Medulla oblongata (tissue), 1 donor: ENCODE measurements at regions not wholly inside any gene's neighbourhood (a gene's known extent, or its start where the extent isn't known, plus 50 kb on each side); places are given as distances from the start of the nearest gene placed in this dataset.
"Not testable (repeated sequence)": the region's sequence is repeated elsewhere in the genome, so short reads cannot be mapped to it uniquely, and the experiment has no call there.

Experiments used
- DNase-seq: peaks from one replicate; pipeline ENCODE4 v3.0.0-alpha.2; 2015; ENCODE audit errors: extremely low spot score

DNA sequence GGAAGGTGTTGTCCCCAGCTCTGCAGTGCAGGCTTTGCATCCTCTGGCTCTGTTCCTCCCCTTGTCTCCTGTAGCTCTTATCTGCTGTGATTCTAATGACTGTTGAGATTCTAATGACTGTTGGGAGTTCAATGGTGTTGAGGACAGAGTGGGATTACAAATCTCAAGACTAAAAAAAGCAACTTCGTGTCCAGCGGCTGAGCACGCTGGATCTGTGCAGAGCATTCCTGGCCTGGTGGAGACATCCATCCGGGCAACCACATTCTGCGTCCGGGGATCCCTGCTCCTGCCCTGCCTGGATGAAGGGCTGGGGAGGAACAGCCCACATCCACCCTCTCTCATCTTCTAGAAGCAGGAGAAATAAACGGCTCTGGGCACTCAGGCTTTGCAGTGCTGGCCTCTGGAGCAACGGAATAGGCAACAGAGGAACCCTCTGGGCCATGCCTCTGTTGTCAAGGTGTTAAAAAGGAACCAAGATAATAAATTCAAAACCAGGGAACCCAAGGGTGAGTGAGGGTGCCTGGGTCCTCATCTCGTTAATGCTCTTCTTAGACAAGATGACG is 106.7 kb upstream of the ASB18 start:
- peak; percentile 42 for DNase-seq

DNA sequence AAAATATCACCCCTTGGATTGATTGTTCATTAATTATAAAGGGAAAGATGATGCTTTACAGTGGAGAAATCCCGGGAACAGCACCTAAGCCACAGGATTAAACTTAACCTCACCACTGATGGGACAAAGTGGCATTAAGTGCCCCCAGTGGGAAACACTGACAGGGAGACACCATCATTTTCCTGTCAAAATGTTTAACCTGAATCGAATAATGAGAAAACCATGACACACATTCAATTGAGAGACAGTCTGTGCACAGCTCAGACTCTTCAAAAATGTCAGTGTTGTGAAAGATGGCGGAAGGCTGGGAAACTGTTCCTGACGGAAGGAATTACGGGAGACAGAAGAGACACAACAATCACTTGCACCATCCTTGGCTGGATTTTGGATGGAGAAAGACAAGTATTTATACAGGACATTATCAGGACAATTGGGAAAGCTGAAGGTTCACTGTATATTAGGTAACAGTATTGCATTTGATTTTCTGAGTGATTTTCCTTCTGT is 111.8 kb upstream of the ASB18 start:
- DNase-seq, result no peak

DNA sequence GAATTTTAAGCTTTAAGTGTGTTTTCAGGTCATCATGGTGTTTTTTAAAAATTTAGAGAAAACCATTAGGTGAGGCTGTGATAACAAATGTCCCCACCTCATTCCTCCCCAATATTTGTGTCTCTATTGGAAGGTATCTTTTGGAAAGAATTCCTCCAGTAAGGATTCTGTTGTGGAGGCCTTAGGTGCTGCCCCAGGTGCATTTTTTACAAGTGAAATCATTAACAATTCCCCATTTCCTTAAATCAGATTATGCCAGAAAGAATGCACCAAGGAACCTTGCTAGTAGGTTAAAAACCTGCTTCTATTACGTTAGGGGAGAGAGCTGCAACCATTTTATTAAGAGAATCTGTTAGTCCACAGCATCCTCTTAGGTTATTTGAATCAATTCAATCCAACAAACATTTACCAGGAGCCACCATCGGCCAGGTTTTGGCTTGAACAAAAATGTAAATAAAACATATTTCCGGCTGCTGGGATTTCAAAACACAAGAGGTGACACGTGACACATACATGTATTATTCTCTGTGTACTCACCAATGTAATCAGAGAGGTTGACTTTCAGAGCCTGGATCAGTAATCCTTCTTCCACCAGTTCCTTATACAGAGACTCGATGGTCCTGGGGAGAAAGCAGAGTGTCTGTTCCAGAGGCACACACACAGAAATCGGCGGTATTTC is 112.5 kb upstream of the ASB18 start:
- DNase-seq, result no peak

DNA sequence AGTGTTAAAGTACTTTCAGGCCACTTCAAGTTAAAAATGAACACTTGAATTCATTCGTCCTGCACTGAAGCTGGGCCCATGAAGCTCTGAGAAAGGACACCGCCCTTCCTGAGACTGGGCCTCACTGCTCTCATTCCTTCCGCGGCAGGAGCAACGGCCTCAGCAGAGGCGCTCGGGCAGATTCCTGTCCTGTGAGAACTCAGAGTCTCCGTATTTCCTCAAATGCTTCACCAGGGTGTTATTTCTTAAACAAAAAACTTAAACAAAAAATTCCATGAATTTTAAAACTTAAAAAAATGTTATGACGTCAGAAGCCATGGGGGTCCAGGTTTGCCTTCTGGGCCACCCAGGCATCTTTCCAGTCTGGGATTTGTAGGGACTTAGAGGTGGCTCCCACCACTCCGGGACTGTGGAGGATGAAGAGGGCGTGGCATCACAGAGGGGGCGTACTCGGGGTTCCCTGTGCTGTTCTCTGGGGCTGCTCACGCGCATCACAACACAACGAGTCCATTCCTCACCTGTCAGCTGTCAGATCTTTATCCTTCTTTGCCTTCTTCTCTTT is 115.9 kb upstream of the ASB18 start:
- DNase-seq, result no peak

DNA sequence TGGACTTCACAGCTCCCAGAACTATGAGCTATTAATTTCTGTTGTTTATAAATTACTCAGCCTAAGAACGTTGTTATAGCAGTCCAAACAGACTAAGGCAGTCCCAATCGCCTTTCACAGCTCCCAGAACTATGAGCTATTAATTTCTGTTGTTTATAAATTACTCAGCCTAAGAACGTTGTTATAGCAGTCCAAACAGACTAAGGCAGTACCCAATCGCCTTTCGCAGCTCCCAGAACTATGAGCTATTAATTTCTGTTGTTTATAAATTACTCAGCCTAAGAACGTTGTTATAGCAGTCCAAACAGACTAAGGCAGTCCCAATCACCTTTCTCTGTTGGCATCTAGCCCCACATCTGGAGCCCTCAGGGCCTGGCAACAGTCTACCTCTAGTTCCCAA is 117.0 kb upstream of the ASB18 start:
- DNase-seq, result not testable (repeated sequence)

DNA sequence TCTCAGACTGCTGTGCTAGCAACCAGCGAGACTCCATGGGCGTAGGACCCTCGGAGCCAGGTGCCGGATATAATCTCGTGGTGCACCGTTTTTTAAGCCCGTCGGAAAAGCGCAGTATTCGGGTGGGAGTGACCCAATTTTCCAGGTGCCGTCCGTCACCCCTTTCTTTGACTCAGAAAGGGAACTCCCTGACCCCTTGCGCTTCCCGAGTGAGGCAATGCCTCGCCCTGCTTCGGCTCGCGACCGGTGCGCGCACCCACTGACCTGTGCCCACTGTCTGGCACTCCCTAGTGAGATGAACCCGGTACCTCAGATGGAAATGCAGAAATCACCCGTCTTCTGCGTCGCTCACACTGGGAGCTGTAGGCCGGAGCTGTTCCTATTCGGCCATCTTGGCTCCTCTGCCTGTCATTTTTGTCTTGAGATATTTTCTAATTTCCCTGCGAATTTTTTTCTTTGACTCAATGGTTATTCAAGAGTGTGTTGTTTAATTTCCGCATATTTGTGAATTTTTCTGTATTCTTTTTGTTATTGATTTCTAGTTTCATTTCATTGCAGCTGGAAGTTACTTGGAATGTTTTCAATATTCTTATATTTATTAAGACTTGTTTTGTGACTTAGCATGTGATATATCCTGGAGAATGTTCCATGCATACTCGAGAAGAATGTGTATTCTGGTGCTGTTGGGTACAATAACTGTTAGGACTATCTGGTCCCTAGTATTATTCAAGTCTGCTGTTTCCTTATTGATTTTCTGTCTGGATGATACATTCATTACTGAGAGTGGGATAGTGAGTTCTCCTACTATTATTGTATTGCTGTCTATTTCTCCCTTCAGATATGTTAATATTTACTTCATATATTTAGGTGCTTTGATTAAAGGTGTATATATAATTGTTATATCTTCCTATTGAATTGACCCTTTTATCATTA is 125.3 kb upstream of the ASB18 start:
- not testable (repeated sequence) for DNase-seq

DNA sequence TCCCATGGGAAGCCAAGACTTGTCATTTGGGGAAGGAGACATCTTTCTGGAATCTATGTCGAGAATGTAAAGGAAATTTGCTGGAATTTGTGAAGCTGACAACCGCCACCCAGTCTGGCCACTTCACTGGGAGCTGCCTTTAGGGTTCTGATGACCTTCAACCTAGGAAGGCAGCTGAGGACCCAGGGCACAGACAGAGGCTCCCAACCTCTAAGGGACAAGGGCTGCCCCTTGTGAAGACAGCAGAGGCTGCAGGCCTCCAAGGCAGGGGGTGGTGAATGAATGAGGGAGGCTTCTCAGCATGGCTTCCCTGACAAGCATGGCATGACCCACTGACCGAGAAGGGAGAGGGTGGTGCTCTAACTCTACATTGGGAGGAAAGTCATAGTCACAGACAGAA is 128.9 kb upstream of the ASB18 start:
- DNase-seq, result no peak

DNA sequence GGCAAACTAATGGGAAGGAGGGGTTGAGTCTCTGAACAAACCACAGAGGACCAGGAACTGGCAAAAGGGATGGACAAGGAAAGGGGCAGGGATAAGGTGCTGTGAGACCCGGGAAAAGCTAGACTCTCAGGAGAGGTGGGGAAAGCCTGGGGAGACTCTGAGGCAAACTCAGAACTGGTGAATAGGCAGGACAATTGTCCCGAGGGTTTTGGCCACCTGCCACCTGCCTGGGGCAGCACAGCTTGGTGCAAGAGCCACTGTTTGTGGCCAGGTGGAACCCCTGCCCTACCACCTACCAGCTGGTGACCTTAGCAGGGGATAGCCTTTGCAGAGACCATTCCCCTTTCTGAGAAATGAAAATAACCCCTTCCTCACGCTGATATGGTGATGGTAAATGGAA is 129.4 kb upstream of the ASB18 start:
- no peak for DNase-seq

DNA sequence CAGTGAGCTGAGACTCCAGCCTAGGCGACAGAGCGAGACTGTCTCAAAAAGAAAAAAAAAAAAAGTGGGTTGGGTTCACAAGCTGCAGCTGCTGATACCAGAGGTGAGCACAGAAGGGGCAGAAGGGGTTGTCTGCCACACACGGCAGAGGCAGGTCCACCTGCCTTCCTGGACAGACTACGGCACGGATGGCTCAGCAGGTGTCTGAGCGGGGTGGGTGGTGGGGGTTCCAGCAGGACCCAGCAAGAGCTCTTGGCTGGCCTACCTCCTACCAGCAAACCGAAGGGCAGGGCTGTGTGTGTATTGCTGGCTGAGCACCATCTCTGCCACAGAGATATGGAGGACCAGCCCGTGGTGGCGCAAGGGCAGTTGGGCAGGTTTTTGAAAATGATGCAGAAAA is 130.4 kb upstream of the ASB18 start:
- no peak for DNase-seq

DNA sequence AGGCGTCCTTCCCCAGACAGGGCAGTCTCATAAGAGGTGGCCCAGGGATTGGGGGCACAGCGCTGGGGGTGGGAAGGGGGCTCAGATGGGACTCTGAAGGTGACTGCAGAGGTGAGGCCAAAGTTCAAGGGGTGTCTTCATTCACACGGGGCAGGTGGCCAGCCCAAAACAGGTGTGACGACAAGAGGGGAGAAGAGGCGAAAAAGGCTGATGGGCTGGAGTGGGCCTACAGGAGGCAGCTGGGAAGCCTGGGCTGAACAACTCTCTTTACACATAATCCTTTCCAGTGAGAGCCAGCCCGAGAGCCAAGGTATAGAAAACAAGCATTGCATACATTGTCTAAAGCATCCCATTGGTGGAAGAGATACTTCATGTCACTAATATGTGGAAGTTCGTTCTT is 130.9 kb upstream of the ASB18 start:
- no peak for DNase-seq

DNA sequence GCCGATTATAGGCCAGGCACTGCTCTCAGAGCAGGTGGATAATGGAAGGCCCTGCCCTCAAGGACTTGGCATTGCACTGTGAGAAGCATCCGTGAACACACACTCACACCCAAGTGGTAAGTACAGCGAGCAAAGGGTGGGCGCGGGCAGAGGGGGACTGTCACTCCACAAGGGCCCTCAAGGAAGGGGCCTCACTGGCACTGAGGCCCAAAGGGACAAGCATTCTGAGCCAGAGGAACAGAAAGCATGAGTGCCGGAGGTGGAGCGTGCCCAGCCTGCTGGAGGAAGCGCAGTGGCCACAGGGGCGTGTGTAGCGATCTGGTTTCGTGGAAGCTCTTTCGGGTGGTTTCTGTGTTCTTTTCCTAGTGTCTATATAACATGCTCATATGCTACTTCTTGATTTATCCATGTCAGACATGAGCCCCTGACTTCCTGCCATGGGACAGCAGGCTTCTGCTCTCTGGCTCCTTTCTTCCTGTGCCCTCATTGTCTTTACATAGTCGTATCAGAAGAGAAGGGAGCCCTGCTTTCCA is 132.7 kb upstream of the ASB18 start:
- no peak for DNase-seq

DNA sequence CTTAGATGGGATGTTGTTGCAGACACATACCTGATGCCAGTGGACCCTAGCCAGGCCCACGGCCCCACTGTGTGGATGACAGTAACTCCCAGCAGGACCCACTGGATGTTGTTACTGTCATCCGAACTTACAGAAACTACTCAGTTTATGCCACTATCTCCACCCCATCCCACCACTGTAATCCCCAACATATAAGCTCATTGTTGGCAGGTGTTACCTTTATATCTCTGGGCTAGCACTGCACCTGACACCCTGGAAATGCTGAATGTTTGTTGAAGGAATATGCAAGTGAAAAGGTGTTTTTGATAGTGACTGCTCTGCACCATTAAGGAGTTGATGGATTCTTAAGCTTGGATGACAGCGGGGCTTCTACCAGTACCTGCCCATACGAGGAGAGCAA is 133.5 kb upstream of the ASB18 start:
- no peak for DNase-seq

DNA sequence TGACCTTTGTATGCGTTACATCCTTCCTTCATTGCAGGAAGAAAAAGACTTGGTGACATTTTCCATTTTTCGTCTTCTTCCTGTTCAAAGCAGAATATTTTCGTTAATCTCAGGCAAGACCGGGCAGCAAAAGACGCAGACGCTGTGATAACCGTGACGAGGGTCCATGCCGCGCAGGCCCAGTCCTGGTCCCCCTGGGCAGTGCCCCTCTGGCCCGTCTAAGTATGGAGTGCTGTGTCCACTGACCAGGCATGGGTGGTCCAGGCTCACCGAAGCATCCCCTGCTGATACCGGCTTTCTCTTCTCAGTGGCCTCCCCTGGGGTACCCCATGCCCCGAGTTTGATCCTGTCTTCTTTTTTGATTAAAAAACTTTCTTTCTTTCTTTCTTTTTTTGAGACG is 135.2 kb upstream of the ASB18 start:
- no peak for DNase-seq

DNA sequence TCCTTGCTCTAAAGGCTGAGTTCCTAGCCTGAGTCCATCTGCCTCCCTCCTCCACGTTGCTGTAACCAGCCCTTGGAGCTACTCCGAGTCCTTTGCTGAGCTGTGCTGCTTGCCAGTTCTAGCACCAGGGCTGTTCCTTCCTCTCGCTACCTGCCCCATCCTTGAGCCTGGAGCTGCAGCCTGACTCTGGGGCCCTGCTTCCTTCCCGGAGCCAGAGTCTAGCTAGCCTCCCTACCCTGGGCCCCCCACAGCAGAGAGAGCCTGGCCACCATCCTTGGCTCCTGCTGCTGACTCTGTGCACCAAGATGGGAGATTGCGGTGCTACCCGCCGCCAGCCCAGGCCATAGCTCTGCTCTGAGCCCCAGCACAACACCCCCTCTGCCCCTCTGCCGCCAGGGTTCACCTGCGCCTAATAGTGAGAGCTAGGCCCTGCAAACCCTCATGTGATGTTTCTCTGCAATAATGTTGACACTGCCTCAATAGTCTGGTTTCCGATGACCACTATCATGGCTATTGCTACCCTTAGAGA is 135.9 kb upstream of the ASB18 start:
- DNase-seq, result no peak

DNA sequence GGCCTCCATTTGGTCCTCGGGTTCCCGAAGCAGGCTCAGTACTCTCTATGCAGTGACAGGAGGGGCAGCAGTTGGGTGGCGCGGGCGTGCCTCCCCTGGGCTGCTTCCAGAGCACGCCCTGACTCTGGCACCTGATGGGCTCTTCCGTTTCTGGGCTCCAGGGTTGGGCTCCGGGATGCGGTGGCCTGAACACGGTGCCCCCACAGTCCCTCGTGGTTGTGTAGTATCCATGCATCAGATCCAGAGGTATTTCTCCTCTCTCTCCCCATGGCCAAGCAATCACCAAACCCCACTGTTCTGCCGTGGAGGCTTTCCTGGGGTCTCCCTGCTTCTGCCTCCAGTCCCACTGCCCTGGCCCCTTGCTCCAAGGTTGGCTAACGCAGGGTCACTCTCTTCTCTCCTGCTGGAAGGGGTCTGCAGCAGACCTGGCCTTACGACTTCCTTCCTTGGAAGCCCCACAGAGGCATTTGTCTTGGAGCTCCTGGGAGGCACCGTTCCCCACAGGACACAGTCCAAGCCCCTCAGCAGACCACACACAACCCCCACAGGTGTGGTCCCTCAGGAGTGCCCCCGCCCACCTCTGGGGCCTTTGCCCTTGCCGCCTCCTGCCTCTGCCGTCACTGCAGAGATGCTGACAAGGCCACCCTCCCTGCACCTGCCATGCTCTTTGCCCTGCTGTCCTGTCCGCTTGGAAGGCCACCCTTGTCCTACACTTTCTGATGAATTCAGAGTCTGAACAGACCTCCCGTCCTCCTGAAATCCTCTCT is 136.6 kb upstream of the ASB18 start:
- DNase-seq, result no peak

DNA sequence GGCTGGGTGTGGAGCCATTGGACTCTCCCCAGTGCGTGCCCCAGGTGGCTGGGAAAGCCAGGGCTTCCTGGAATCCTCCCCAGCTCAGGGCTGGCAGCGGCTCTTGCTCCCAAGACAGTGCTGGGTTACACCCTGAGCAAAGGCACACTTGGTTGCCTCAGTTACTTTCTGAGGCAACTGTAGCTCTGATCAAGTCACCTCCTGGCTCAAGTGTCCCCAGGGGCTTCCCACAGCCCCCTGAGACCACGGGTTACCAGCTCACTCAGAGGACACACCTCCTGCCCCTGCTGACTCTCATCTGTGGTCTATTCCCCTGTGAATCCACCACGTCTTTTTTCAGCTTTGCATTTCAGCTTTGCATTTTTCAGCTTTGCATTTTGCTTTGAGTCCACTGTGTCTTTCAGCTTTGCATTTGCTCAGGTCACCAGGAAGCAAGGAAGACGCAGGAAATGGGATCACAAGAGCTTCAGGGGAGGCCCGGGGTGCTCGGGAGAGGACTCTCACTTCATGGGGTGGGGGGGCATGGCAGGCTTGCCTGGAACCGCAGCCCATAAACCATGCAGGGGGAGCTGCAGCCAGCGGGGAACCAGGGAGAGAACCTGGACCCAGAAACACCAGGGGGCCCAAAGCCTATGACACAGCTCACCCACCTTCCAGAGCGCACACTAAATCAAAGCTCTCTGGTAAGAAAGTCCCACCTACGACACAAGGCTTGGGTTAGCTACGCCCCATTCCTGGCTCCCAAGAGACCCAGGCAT is 138.0 kb upstream of the ASB18 start:
- peak; percentile 10 for DNase-seq

DNA sequence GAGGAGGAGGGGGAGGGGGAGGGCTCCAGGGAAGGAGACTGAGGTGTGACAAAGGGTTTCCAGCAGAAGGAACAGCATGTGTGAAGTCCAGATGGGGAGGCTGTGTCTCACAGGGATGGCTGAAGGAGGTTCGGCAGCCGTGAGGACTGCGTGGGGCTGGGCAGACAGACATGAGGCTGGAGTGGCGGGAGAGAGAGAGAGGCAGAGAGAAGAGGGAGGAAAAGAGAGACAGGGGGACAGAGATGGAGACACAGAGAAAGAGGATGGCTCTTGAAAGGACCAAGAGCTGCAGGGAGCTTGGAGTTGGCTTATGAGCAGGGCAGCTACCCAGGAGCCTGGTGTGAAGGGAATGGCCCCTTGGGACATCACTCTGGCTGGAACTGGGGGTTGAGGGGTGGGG is 138.9 kb upstream of the ASB18 start:
- no peak for DNase-seq

DNA sequence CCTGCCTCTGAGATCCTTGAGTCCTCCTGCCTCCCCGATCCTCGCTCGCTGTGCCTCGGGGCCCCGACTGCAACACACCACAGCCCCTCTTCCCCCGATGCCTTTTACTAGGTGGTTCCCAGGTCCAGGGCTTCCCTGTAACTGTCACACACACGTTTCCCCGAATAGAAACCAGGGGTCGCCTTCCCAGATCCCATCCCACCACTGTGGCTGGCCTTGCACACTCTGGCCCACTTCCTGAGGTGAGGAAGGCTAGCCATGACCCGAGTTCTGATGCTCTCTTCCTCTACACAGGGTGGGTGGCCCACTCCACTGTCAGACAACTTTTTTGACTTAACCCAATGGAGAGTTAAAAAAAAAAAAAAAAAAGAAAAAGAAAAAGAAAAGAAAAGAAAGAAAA is 139.6 kb upstream of the ASB18 start:
- DNase-seq, result no peak

DNA sequence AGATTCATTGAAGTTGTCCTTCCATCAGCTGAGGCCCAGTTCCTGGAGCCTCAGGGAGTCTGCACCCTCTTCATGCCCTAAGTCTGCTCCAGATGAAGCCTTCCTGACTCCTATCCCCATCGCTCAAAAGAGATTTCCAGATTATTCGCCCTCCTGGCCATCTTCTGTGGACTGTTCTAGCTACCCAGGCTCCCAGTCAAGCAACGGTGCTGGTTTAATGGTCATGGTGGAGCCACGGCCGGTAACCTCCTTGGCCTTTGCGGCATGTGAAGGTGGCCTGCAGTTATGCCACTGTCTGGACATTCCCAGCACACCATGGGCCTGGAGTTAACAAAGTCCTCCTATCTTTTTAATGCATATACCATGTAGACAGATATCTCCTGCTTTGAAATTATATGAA is 140.1 kb upstream of the ASB18 start:
- DNase-seq, result no peak

DNA sequence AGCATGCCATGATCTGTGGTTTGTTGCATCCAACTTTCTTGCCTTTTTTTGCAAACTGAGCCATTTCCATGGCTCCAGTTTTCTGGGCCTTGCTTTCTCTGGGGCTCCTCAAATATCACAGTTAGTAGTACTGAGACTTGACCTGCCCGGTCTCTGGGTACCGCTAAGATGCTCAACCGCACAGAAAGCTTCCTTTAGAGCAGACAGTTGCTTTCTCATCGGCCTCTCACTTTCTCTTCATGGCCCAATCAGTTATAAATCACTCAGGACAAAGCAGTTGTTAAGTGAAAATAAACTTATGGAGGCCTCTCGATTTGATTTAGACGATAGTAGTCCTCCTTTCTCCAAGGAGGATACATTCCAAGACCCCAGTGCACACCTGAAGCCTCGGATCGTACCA is 141.2 kb upstream of the ASB18 start:
- no peak for DNase-seq
